ENCODE measurements at regions not wholly inside any gene's neighbourhood (a gene's known extent, or its start where the extent isn't known, plus 50 kb on each side); places are given as distances from the start of the nearest gene placed in this dataset.
"Not testable (repeated sequence)": the region's sequence is repeated elsewhere in the genome, so short reads cannot be mapped to it uniquely, and the experiment has no call there.

- H3K27ac Mint-ChIP-seq; intact Hi-C loops (cut with micrococcal nuclease): not testable (repeated sequence)
Observed at GRCh38 chr12:131400668-131401294, 310.1 kb upstream of the SFSWAP start.

GRCh38 chr12:131401907-131402633 lies 308.8 kb upstream of the SFSWAP start:
- H3K4me1 Mint-ChIP-seq (ENCODE audit: low read depth); H3K36me3 Mint-ChIP-seq (ENCODE audit: low read depth); intact Hi-C loops (cut with micrococcal nuclease); H3K27me3 Mint-ChIP-seq; H3K27ac Mint-ChIP-seq; H3K4me3 Mint-ChIP-seq: not testable (repeated sequence)
- H3K9me3 Mint-ChIP-seq, result peaks cover 24% of the 10 kb centered on the region

More at GRCh38 chr12:131400668-131401294, 310.1 kb upstream of the SFSWAP start:
- H3K4me1 Mint-ChIP-seq (ENCODE audit: low read depth); H3K4me3 Mint-ChIP-seq; H3K27me3 Mint-ChIP-seq; H3K36me3 Mint-ChIP-seq (ENCODE audit: low read depth): not testable (repeated sequence)
- peaks cover 24% of the 10 kb centered on the region for H3K9me3 Mint-ChIP-seq

GRCh38 chr12:131402781-131403396 lies 308.0 kb upstream of the SFSWAP start:
- no peak overlapping the region for H3K4me3 Mint-ChIP-seq
- H3K4me1 Mint-ChIP-seq (ENCODE audit: low read depth), result no peaks in the 10 kb centered on the region
- H3K36me3 Mint-ChIP-seq (ENCODE audit: low read depth), result no peaks in the 10 kb centered on the region
- no peaks in the 10 kb centered on the region for H3K27me3 Mint-ChIP-seq
- H3K9me3 Mint-ChIP-seq, result peaks cover 24% of the 10 kb centered on the region
- H3K27ac Mint-ChIP-seq, result no peak overlapping the region
- intact Hi-C loops (cut with micrococcal nuclease), result no loop called here

GRCh38 chr12:131403676-131404075 lies 307.2 kb upstream of the SFSWAP start:
- H3K4me3 Mint-ChIP-seq, result no peak overlapping the region
- H3K36me3 Mint-ChIP-seq (ENCODE audit: low read depth), result no peaks in the 10 kb centered on the region
- intact Hi-C loops (cut with micrococcal nuclease), result no loop called here
- H3K27ac Mint-ChIP-seq, result no peak overlapping the region
- peaks cover 17% of the 10 kb centered on the region for H3K9me3 Mint-ChIP-seq
- no peaks in the 10 kb centered on the region for H3K27me3 Mint-ChIP-seq
- H3K4me1 Mint-ChIP-seq (ENCODE audit: low read depth), result no peaks in the 10 kb centered on the region

GRCh38 chr12:131404705-131405104 lies 306.2 kb upstream of the SFSWAP start:
- Mint-ChIP-seq H3K4me1 (ENCODE audit: low read depth) (no peaks in the 10 kb centered on the region), H3K27me3 (no peaks in the 10 kb centered on the region), H3K27ac (no peak overlapping the region), H3K4me3 (no peak overlapping the region), H3K36me3 (ENCODE audit: low read depth) (no peaks in the 10 kb centered on the region), H3K9me3 (peaks cover 10% of the 10 kb centered on the region)
- intact Hi-C loops (cut with micrococcal nuclease), result no loop called here

- Mint-ChIP-seq H3K27me3 (no peaks in the 10 kb centered on the region), H3K27ac (no peak overlapping the region), H3K4me3 (no peak overlapping the region), H3K4me1 (ENCODE audit: low read depth) (no peaks in the 10 kb centered on the region), H3K9me3 (peaks cover 10% of the 10 kb centered on the region), H3K36me3 (ENCODE audit: low read depth) (no peaks in the 10 kb centered on the region)
- intact Hi-C loops (cut with micrococcal nuclease), result no loop called here
Observed at GRCh38 chr12:131407221-131408035, 303.5 kb upstream of the SFSWAP start.

GRCh38 chr12:131408036-131408365 lies 302.9 kb upstream of the SFSWAP start:
- peaks cover 3% of the 10 kb centered on the region for H3K27me3 Mint-ChIP-seq
- H3K9me3 Mint-ChIP-seq, result peaks cover 10% of the 10 kb centered on the region
- H3K4me1 Mint-ChIP-seq (ENCODE audit: low read depth), result no peaks in the 10 kb centered on the region
- intact Hi-C loops (cut with micrococcal nuclease), result no loop called here
- H3K36me3 Mint-ChIP-seq (ENCODE audit: low read depth), result no peaks in the 10 kb centered on the region
- H3K4me3 Mint-ChIP-seq, result no peak overlapping the region
- H3K27ac Mint-ChIP-seq, result no peak overlapping the region

GRCh38 chr12:131408484-131408883 lies 302.4 kb upstream of the SFSWAP start:
- Mint-ChIP-seq H3K27me3 (peaks cover 3% of the 10 kb centered on the region), H3K4me3 (no peak overlapping the region), H3K36me3 (ENCODE audit: low read depth) (no peaks in the 10 kb centered on the region), H3K9me3 (peaks cover 10% of the 10 kb centered on the region), H3K27ac (no peak overlapping the region), H3K4me1 (ENCODE audit: low read depth) (no peaks in the 10 kb centered on the region)
- intact Hi-C loops (cut with micrococcal nuclease), result no loop called here

GRCh38 chr12:131409211-131409610 lies 301.7 kb upstream of the SFSWAP start:
- intact Hi-C loops (cut with micrococcal nuclease), result no loop called here
- no peak overlapping the region for H3K27ac Mint-ChIP-seq
- no peak overlapping the region for H3K4me3 Mint-ChIP-seq
- peaks cover 3% of the 10 kb centered on the region for H3K27me3 Mint-ChIP-seq
- H3K9me3 Mint-ChIP-seq, result peaks cover 10% of the 10 kb centered on the region
- H3K4me1 Mint-ChIP-seq (ENCODE audit: low read depth), result no peaks in the 10 kb centered on the region
- H3K36me3 Mint-ChIP-seq (ENCODE audit: low read depth), result no peaks in the 10 kb centered on the region

GRCh38 chr12:131411827-131412226 lies 299.1 kb upstream of the SFSWAP start:
- H3K4me3 Mint-ChIP-seq; intact Hi-C loops (cut with micrococcal nuclease); H3K9me3 Mint-ChIP-seq; H3K27me3 Mint-ChIP-seq; H3K36me3 Mint-ChIP-seq (ENCODE audit: low read depth); H3K27ac Mint-ChIP-seq; H3K4me1 Mint-ChIP-seq (ENCODE audit: low read depth): not testable (repeated sequence)

- H3K9me3 Mint-ChIP-seq, result no peaks in the 10 kb centered on the region
- H3K36me3 Mint-ChIP-seq (ENCODE audit: low read depth), result no peaks in the 10 kb centered on the region
- no peak overlapping the region for H3K27ac Mint-ChIP-seq
- peaks cover 7% of the 10 kb centered on the region for H3K27me3 Mint-ChIP-seq
- no peaks in the 10 kb centered on the region for H3K4me1 Mint-ChIP-seq (ENCODE audit: low read depth)
- no peak overlapping the region for H3K4me3 Mint-ChIP-seq
- intact Hi-C loops (cut with micrococcal nuclease), result no loop called here
Observed at GRCh38 chr12:131413006-131413405, 297.9 kb upstream of the SFSWAP start.

- intact Hi-C loops (cut with micrococcal nuclease), result no loop called here
- Mint-ChIP-seq H3K27me3 (peaks cover 7% of the 10 kb centered on the region), H3K36me3 (ENCODE audit: low read depth) (no peaks in the 10 kb centered on the region), H3K4me1 (ENCODE audit: low read depth) (peaks cover 3% of the 10 kb centered on the region), H3K9me3 (no peaks in the 10 kb centered on the region), H3K27ac (no peak overlapping the region), H3K4me3 (no peak overlapping the region)
Observed at GRCh38 chr12:131413471-131413870, 297.4 kb upstream of the SFSWAP start.

- H3K9me3 Mint-ChIP-seq; H3K4me3 Mint-ChIP-seq; H3K27ac Mint-ChIP-seq; H3K27me3 Mint-ChIP-seq; intact Hi-C loops (cut with micrococcal nuclease); H3K4me1 Mint-ChIP-seq (ENCODE audit: low read depth); H3K36me3 Mint-ChIP-seq (ENCODE audit: low read depth): not testable (repeated sequence)
Observed at GRCh38 chr12:131414155-131414922, 296.6 kb upstream of the SFSWAP start.

Data from dendritic cell treated with granulocyte-macrophage colony-stimulating factor and Interleukin-4, amounts not matched to agents 40 ng/mL and 50 ng/mL, for 4 days (primary cell).